SK-N-SH treated with all-trans-retinoic acid at 6 μM for 48 hours (cell line): ENCODE measurements at regions not wholly inside any gene's neighbourhood (a gene's known extent, or its start where the extent isn't known, plus 50 kb on each side); places are given as distances from the start of the nearest gene placed in this dataset.
A peak's percentile ranks its signal among the peaks of the same experiment; 100 is the strongest.

Experiments used
- ATAC-seq: fragments of 200-7000 bp; cut with Tn5 transposase; 3 replicates; pipeline ENCODE4 v1.9.1; 2020; ENCODE audit warnings: mild to moderate bottlenecking, moderate library complexity
- ARNTL ChIP-seq: fragments of 450-650 bp; formaldehyde crosslinking; IDR thresholded peaks from 2 replicates; pipeline ENCODE4 v1.5.0; 2020; ENCODE audit warnings: low read depth, mild to moderate bottlenecking, moderate library complexity, borderline replicate concordance
- CSDC2 ChIP-seq: fragments of 250-450 bp; sonication (Bioruptor Pico); IDR thresholded peaks from 2 replicates; pipeline ENCODE4 v1.5.0; 2020; ENCODE audit warnings: mild to moderate bottlenecking, moderate library complexity
- ESRRG ChIP-seq: fragments of 250-450 bp; sonication (Bioruptor Pico); IDR thresholded peaks from 2 replicates; pipeline ENCODE4 v1.6.1; 2021; ENCODE audit warnings: mild to moderate bottlenecking
- GLIS3 ChIP-seq: fragments of 250-450 bp; sonication (Bioruptor Pico); IDR thresholded peaks from 2 replicates; pipeline ENCODE4 v1.5.0; 2020; ENCODE audit warnings: mild to moderate bottlenecking, moderate library complexity
- RARB ChIP-seq: fragments of 250-450 bp; sonication (Bioruptor Pico); IDR thresholded peaks from 2 replicates; pipeline ENCODE4 v1.8.0; 2021; ENCODE audit warnings: mild to moderate bottlenecking, moderate library complexity
- SNAI2 ChIP-seq: fragments of 250-450 bp; sonication (Bioruptor Pico); IDR thresholded peaks from 2 replicates; pipeline ENCODE4 v1.5.0; 2020; ENCODE audit warnings: mild to moderate bottlenecking, moderate library complexity
- TCF4 ChIP-seq: fragments of 250-450 bp; sonication (Bioruptor Pico); IDR thresholded peaks from 2 replicates; pipeline ENCODE4 v1.8.0; 2021; ENCODE audit warnings: mild to moderate bottlenecking, moderate library complexity, borderline replicate concordance
- TOX ChIP-seq: fragments of 250-450 bp; sonication (Bioruptor Pico); IDR thresholded peaks from 2 replicates; pipeline ENCODE4 v1.8.0; 2021; ENCODE audit warnings: mild to moderate bottlenecking, moderate library complexity, borderline replicate concordance
- ZC3H10 ChIP-seq: fragments of 250-450 bp; sonication (Bioruptor Pico); IDR thresholded peaks from 2 replicates; pipeline ENCODE4 v1.5.1; 2021; ENCODE audit warnings: mild to moderate bottlenecking, moderate library complexity
- ZFP3 ChIP-seq: fragments of 250-450 bp; sonication (Bioruptor Pico); IDR thresholded peaks from 2 replicates; pipeline ENCODE4 v1.5.0; 2020; ENCODE audit warnings: mild to moderate bottlenecking, moderate library complexity
- ZFP30 ChIP-seq: fragments of 450-650 bp; formaldehyde crosslinking; IDR thresholded peaks from 2 replicates; pipeline ENCODE4 v1.5.0; 2022; ENCODE audit warnings: mild to moderate bottlenecking, moderate library complexity
- ZNF565 ChIP-seq: fragments of 450-650 bp; formaldehyde crosslinking; conservative IDR thresholded peaks from 2 replicates; pipeline ENCODE4 v1.5.0; 2020; ENCODE audit warnings: low read depth, mild to moderate bottlenecking, moderate library complexity
- ZNF70 ChIP-seq: fragments of 450-650 bp; formaldehyde crosslinking; IDR thresholded peaks from 2 replicates; pipeline ENCODE4 v1.5.0; 2020; ENCODE audit warnings: mild to moderate bottlenecking, moderate library complexity
- ZNF8 ChIP-seq: fragments of 450-650 bp; formaldehyde crosslinking; IDR thresholded peaks from 2 replicates; pipeline ENCODE4 v1.5.0; 2020; ENCODE audit warnings: mild to moderate bottlenecking, moderate library complexity
- TF ChIP-seq, protein P1 (sequence below): fragments of 250-450 bp; sonication (Bioruptor Pico); IDR thresholded peaks from 2 replicates; pipeline ENCODE4 v1.5.1; 2021; ENCODE audit warnings: mild to moderate bottlenecking, moderate library complexity
- TF ChIP-seq, protein P2 (sequence below): fragments of 250-450 bp; sonication (Bioruptor Pico); IDR thresholded peaks from 2 replicates; pipeline ENCODE4 v1.5.1; 2020; ENCODE audit warnings: low read depth, mild to moderate bottlenecking, moderate library complexity
- TF ChIP-seq, protein P3 (sequence below): fragments of 250-450 bp; sonication (Bioruptor Pico); IDR thresholded peaks from 2 replicates; pipeline ENCODE4 v1.8.0; 2020; ENCODE audit warnings: mild to moderate bottlenecking, moderate library complexity, borderline replicate concordance
- TF ChIP-seq, protein P4 (sequence below): fragments of 250-450 bp; sonication (Bioruptor Pico); IDR thresholded peaks from 2 replicates; pipeline ENCODE4 v1.8.0; 2021; ENCODE audit warnings: low read depth, mild to moderate bottlenecking, moderate library complexity, borderline replicate concordance
- TF ChIP-seq, protein P5 (sequence below): fragments of 250-450 bp; sonication (Bioruptor Pico); IDR thresholded peaks from 2 replicates; pipeline ENCODE4 v1.5.0; 2020; ENCODE audit warnings: mild to moderate bottlenecking, moderate library complexity

DNA sequence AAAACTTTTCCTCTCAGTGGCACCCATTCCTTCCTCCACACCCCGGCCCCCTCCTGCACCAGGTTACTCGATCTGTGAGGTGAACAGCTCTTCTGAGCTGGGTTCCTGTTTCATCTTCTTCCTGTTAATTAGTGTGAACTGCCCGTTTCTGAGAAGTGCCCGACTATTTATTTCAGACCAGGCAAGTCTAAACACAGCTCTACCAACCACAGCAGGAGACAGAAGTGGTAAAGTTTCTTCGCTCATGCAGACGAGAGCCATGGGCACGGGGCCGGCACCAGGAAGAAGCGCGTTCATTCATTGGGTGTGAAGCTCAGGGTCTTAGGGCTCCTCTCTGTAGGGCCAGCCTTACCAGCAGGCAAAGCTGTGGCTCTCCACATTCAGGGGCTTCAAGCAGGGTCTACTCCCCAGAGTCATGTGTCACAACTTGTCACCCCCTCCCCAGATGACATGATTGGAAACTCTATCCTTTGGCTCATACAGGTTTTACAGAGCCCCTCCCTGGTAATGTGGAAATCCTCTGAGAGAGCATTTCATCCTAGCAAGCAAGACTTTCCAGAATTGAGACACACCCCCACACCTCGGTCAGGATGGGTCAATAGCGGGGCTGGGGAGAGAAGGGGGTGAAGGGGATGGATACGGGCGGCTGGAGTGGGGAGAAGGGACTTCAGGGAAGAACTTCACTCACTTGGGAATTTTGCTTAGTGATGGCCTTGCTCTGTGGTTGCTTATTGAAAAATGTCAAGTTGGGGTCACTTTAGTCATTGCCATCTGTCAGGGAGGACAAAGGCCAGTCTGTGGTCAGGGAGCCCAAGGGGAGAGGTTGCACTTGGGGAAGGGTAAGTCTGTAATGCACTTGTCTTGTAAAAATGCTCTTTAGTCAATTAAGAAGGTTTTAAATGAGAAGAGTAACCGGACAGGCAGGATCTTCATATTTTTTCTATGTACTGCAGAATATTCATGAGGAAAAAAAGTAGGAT, 121.6 kb upstream of the TRIM2 start:
- ATAC-seq = no peak

DNA sequence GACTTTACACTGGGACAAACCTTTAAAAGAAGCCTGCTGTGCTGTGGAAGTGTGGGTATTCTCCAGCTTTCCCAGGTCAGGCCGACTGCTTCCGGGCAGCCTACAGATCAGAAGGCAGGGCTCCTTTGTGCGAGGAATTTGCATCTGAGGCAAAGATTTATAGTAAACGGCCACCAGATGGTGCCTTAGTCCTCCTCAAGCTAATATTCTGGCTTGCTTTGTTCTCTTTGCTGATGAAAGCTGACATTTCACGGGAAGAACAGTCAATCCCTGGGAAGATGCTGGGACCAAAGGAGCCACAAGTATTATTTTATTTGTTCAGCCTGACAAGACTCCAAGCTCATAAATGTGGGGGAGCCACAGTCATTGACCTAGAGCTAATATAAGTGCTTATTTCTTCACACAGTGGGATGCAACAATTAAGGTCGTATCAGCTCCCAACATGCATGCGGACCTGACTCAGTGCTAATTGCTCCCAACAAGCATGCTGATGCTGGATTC, 120.7 kb upstream of the TRIM2 start:
- peak; percentile 95 for ATAC-seq
- 0 out of 2 replicates have a peak, but pooled peaks have one; percentile 17 for TF ChIP-seq ZNF70 (CRISPR knock-in tag)
- no peak for TF ChIP-seq TOX
- TF ChIP-seq ARNTL = no peak

More for the DNA sequence above, 121.6 kb upstream of the TRIM2 start:
- no peak for TF ChIP-seq ESRRG
- TF ChIP-seq, protein P1, sequence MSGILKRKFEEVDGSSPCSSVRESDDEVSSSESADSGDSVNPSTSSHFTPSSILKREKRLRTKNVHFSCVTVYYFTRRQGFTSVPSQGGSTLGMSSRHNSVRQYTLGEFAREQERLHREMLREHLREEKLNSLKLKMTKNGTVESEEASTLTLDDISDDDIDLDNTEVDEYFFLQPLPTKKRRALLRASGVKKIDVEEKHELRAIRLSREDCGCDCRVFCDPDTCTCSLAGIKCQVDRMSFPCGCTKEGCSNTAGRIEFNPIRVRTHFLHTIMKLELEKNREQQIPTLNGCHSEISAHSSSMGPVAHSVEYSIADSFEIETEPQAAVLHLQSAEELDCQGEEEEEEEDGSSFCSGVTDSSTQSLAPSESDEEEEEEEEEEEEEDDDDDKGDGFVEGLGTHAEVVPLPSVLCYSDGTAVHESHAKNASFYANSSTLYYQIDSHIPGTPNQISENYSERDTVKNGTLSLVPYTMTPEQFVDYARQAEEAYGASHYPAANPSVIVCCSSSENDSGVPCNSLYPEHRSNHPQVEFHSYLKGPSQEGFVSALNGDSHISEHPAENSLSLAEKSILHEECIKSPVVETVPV (CRISPR knock-in tag) = no peak

DNA sequence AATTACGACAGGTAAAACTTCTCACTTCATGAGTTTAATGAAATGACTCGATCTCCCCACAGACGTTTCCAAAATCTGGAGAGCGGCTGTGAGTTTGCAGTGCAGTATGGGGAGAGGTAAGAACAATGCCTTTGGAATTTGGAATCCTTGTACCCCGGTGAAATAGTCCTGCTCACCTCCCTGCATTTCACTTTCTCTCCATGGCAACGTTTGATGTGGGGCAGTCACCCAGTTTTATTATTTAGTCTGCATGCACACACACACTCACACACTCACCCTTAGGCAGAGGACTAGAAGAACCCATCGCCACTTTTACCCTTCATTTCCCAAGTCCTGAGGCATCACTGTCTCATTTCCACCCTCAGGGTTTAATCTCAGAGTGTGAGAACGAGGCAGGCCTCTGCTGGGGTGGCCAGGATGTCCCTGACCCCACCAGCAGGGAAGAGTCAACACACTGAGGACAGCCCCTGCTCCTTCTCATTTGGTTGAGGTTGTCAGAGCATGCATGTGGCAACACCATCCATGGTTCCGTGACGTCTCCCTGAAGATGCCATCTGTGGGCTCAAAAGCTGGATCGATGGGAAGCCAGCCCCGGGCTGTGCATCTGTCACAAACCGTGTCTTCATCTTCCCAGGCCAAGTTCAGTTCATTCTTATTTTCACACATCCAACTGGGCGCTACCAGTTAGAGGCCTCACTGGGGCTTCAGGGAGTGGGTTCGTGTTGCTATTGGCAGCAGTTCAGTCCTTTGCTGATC, 119.8 kb upstream of the TRIM2 start:
- TF ChIP-seq ZNF8 (no peak), ZC3H10 (CRISPR knock-in tag) (no peak), TOX (no peak), TCF4 (CRISPR knock-in tag) (no peak), ZFP3 (CRISPR knock-in tag) (no peak), RARB (CRISPR knock-in tag) (no peak), SNAI2 (no peak)
- TF ChIP-seq, protein P2, sequence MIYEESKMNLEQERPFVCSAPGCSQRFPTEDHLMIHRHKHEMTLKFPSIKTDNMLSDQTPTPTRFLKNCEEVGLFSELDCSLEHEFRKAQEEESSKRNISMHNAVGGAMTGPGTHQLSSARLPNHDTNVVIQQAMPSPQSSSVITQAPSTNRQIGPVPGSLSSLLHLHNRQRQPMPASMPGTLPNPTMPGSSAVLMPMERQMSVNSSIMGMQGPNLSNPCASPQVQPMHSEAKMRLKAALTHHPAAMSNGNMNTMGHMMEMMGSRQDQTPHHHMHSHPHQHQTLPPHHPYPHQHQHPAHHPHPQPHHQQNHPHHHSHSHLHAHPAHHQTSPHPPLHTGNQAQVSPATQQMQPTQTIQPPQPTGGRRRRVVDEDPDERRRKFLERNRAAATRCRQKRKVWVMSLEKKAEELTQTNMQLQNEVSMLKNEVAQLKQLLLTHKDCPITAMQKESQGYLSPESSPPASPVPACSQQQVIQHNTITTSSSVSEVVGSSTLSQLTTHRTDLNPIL = no peak
- TF ChIP-seq, protein P3, sequence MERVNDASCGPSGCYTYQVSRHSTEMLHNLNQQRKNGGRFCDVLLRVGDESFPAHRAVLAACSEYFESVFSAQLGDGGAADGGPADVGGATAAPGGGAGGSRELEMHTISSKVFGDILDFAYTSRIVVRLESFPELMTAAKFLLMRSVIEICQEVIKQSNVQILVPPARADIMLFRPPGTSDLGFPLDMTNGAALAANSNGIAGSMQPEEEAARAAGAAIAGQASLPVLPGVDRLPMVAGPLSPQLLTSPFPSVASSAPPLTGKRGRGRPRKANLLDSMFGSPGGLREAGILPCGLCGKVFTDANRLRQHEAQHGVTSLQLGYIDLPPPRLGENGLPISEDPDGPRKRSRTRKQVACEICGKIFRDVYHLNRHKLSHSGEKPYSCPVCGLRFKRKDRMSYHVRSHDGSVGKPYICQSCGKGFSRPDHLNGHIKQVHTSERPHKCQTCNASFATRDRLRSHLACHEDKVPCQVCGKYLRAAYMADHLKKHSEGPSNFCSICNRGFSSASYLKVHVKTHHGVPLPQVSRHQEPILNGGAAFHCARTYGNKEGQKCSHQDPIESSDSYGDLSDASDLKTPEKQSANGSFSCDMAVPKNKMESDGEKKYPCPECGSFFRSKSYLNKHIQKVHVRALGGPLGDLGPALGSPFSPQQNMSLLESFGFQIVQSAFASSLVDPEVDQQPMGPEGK (CRISPR knock-in tag) = no peak
- TF ChIP-seq, all 23 proteins: peak for 0
- ATAC-seq = no peak

DNA sequence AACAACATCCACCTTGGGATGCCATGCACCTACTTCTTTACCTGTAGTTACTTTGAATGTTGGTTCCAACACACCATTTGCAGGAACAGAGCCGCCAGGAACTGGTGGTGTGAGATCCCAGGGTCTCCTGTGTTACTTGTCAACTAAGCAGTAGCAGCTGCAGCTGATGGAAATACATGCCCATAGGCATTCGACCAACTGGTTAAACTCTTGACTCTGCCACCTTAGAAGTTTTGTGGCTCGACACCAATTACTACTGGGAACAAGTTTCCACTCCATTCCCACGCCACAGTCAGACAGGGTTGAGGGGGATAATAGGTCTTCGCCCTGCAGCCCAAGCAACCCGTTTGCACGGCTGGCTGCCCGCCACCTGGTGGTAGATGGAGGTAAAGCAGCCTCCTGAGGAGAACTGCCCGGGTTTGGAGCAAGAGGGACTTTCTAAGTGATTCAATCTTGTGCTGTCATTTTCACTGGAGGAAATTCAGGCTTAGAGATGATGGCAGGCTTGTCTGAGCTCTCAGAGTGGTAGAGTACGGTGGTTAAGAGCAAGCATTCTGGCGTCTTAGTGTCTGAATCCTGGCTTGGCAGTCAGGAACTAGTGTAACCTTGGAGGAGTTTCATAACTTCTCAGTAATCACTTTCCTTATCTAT, 119.1 kb upstream of the TRIM2 start:
- ATAC-seq = peak; percentile 87
- TF ChIP-seq, protein P4, sequence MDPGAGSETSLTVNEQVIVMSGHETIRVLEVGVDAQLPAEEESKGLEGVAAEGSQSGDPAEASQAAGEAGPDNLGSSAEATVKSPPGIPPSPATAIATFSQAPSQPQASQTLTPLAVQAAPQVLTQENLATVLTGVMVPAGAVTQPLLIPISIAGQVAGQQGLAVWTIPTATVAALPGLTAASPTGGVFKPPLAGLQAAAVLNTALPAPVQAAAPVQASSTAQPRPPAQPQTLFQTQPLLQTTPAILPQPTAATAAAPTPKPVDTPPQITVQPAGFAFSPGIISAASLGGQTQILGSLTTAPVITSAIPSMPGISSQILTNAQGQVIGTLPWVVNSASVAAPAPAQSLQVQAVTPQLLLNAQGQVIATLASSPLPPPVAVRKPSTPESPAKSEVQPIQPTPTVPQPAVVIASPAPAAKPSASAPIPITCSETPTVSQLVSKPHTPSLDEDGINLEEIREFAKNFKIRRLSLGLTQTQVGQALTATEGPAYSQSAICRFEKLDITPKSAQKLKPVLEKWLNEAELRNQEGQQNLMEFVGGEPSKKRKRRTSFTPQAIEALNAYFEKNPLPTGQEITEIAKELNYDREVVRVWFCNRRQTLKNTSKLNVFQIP = no peak
- TF ChIP-seq TCF4 (CRISPR knock-in tag) (no peak), ZC3H10 (CRISPR knock-in tag) (no peak), ESRRG (no peak), CSDC2 (no peak), SNAI2 (no peak), ZNF8 (no peak), ARNTL (no peak), ZNF565 (CRISPR knock-in tag) (no peak), RARB (CRISPR knock-in tag) (no peak), ZFP30 (no peak), GLIS3 (no peak), TOX (no peak)
- TF ChIP-seq, protein P5, sequence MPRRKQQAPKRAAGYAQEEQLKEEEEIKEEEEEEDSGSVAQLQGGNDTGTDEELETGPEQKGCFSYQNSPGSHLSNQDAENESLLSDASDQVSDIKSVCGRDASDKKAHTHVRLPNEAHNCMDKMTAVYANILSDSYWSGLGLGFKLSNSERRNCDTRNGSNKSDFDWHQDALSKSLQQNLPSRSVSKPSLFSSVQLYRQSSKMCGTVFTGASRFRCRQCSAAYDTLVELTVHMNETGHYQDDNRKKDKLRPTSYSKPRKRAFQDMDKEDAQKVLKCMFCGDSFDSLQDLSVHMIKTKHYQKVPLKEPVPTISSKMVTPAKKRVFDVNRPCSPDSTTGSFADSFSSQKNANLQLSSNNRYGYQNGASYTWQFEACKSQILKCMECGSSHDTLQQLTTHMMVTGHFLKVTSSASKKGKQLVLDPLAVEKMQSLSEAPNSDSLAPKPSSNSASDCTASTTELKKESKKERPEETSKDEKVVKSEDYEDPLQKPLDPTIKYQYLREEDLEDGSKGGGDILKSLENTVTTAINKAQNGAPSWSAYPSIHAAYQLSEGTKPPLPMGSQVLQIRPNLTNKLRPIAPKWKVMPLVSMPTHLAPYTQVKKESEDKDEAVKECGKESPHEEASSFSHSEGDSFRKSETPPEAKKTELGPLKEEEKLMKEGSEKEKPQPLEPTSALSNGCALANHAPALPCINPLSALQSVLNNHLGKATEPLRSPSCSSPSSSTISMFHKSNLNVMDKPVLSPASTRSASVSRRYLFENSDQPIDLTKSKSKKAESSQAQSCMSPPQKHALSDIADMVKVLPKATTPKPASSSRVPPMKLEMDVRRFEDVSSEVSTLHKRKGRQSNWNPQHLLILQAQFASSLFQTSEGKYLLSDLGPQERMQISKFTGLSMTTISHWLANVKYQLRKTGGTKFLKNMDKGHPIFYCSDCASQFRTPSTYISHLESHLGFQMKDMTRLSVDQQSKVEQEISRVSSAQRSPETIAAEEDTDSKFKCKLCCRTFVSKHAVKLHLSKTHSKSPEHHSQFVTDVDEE = no peak
- TF ChIP-seq, protein P2 = no peak
- TF ChIP-seq, protein P3 (CRISPR knock-in tag) = no peak
